ENCODE measurements at regions not wholly inside any gene's neighbourhood (a gene's known extent, or its start where the extent isn't known, plus 50 kb on each side); places are given as distances from the start of the nearest gene placed in this dataset.
A peak's percentile ranks its signal among the peaks of the same experiment; 100 is the strongest.
"Not testable (repeated sequence)": the region's sequence is repeated elsewhere in the genome, so short reads cannot be mapped to it uniquely, and the experiment has no call there.

DNA sequence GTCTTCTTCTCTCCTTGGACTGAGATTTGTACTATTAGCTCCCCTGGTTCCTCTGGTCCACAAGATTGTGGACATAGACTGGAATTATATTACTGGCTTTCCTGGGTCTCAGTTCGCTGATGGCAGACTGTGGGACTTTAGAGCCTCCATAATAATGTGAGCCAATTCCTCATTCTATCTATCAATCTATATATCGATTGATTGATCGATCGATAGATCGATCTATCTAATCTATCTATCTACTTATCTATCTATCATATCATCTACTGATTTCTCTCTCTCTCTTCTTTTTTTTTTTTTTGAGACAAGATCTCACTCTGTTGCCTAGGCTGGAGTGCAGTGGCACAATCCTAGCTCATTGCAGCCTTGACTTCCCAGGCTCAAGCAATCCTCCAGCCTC, 51.5 kb upstream of the DDR1 start:
- no peak for DNase-seq (ENCODE audit: low read depth in 2 of 2)

- no peak for DNase-seq (ENCODE audit: low read depth in 2 of 2)
Measured at GRCh38 chr6:30830438-30830837, 53.9 kb upstream of the DDR1 start.

GRCh38 chr6:30829639-30830255, 54.6 kb upstream of the DDR1 start:
- no peak for DNase-seq (ENCODE audit: low read depth in 2 of 2)

DNA sequence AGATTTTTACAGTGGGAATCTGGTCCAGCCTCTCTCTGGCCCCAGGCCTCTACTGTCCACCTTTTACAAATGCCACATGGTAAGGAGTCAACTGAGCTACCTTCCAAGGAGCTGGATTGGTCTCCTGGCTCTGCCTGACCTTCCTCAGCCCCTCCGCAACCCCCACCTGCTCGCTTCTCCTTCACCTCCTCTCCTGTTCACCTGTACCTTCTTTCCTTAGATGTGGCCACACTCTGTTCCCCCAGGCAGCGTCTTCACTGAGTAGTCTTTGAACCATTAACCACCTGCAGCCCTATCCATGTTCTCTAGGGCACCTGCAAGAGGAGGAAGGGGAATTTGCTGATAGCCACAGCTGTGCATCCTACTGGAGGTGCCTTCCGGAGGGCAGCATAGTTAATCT, 55.3 kb upstream of the DDR1 start:
- no peak for DNase-seq (ENCODE audit: low read depth in 2 of 2)

- DNase-seq (ENCODE audit: low read depth in 2 of 2), result peak; percentile 74 to 89
Measured at GRCh38 chr6:30828027-30828962, 56.0 kb upstream of the DDR1 start.

GRCh38 chr6:30826961-30827342, 57.4 kb upstream of the DDR1 start:
- DNase-seq (ENCODE audit: low read depth in 2 of 2), result no peak

GRCh38 chr6:30824698-30825097, 59.6 kb upstream of the DDR1 start:
- DNase-seq (ENCODE audit: low read depth in 2 of 2), result no peak

- DNase-seq (ENCODE audit: low read depth in 2 of 2), result no peak
Measured at GRCh38 chr6:30823534-30823865, 60.8 kb upstream of the DDR1 start.

GRCh38 chr6:30821862-30822784, 62.2 kb upstream of the DDR1 start:
- no peak for DNase-seq (ENCODE audit: low read depth in 2 of 2)

- DNase-seq (ENCODE audit: low read depth in 2 of 2), result no peak
Measured at GRCh38 chr6:30820193-30820592, 64.1 kb upstream of the DDR1 start.

- peak in 1 of 2 experiments; percentile 68 for DNase-seq (ENCODE audit: low read depth in 2 of 2)
Measured at GRCh38 chr6:30819297-30819917, 64.9 kb upstream of the DDR1 start.

GRCh38 chr6:30818391-30818841, 65.9 kb upstream of the DDR1 start:
- DNase-seq (ENCODE audit: low read depth in 2 of 2), result no peak

DNA sequence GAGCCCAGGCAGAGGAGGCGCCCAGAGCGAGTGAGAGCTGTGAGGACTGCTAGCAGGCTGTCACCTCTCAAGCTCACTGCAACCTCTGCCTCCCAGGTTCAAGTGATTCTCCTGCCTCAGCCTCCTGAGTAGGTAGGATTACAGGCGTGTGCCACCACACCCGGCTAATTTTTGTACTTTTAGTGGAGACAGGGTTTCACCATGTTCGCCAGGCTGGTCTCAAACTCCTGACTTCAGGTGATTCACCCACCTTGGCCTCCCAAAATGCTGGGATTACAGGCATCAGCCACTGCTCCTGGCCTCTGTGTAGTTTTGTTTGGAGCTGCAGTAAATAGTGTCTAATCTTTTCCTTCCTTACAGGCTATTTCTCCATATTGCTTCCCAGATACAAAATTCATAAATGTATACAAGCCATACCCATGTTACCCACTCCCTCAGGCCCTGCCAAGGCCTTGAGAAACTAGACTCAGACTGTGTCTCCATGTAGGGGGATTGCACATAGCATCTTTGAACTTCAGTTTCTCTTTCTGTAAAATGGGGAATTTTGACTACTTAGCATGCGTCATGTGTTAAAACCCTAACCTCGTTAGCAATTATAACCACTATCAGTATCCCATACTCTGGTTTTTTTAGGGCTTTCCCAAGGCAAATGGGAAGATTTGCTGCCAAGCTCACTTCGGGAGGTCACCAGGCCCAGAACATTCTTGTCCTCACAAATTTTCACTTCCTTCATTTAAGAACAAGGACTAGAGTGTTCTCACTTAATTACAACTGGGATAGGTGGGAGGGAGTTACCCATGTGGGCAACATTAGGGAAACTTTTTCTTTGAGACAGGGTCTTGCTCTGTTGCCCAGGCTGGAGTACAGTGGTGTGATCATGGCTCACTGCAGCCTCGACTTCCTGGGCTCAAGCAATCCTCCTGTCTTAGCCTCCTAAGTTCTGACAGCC, 67.3 kb upstream of the DDR1 start:
- DNase-seq (ENCODE audit: low read depth in 2 of 2), result no peak

DNA sequence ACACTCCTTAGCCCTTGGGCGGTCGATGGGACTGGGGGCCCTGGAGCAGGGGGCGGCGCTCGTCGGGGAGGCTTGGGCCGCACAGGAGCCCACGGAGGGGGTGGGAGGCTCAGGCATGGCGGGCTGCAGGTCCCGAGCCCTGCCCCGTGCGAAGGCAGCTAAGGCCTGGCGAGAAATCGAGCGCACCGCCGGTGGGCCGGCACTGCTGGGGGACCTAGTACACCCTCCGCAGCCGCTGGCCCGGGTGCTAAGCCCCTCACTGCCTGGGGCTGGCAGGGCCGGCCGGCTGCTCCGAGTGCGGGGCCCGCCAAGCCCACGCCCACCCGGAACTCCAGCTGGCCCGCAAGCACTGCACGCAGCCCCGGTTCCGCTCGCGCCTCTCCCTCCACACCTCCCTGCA, 68.0 kb upstream of the DDR1 start:
- not testable (repeated sequence) for DNase-seq (ENCODE audit: low read depth in 2 of 2)

DNA sequence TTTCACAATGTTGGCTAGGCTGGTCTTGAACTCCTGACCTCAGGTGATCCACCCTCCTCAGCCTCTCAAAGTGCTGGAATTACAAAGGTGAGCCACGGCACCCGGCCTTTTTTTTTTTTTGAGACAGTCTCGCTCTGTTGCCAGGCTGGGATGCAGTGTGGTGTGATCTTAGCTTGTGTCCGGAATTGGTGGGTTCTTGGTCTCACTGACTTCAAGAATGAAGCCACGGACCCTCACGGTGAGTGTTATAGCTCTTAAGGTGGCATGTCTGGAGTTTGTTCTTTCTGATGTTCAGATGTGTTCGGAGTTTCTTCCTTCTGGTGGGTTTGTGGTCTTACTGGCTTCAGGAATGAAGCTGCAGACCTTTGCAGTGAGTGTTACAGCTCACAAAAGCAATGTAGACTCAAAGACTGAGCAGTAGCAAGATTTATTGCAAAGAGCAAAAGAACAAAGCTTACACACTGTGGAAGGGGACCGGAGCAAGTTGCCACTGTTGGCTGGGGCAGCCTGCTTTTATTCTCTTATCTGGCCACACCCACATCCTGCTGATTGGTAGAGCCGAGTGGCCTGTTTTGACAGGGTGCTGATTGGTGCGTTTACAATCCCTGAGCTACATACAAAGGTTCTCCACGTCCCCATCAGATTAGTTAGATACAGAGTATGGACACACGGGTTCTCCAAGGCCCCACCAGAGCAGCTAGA, 69.1 kb upstream of the DDR1 start:
- DNase-seq (ENCODE audit: low read depth in 2 of 2), result peak in 1 of 2 experiments; percentile 38

- DNase-seq (ENCODE audit: low read depth in 2 of 2), result peak in 1 of 2 experiments; percentile 43
Measured at GRCh38 chr6:30814146-30815040, 69.9 kb upstream of the DDR1 start.

DNA sequence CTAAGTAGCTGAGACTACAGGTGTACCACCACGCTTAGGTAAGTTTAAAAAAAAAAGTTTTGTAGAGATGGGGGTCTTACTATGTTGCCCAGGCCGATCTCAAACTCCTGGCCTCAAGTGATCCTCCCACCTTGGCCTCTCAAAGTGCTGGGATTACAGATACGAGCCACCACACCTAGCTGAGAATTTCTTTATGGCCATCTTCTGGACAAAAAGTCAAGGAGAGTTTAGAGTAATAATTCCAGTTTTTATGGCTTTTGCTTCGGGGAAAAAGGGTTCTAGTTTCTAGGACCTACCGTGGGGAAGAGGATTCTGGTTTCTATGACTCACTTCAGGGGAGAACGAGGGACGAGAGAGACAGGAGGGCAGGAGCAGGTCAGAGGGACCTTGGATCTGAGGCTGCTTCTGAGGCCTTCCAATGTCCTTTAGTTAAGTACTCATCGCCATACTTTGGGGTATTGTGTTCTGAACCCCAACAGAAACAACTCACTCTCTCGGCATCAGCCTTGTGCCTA, 69.3 kb upstream of the IER3 start:
- no peak for DNase-seq (ENCODE audit: low read depth in 2 of 2)

DNA sequence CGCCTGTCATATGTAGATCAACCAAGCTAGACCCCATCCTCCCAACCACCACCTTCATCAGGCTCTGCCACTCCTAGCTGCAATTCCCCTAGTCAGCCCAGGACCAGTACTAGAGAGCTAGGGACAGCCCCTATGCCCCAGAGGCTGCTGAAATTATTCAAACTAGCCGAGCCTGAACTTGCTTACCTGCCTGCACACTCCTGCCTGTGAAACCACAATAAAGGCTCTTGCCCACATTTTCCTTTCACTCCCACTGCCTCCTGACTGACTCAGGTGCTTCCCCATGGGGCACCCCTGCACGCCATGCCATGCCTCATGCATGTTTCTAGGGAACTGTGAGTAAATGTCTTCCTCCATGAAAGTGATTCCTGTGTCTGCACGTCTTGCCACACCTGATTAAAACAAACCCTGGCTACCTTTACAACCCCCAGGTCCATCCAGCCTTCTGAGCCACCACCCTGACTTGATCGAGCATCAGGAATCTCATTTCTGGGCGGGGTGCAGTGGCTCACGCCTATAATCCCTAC, 66.5 kb upstream of the IER3 start:
- DNase-seq (ENCODE audit: low read depth in 2 of 2), result peak; percentile 79 to 83
